Keratinocyte (primary cell): ENCODE measurements at regions not wholly inside any gene's neighbourhood (a gene's known extent, or its start where the extent isn't known, plus 50 kb on each side); places are given as distances from the start of the nearest gene placed in this dataset.

Experiments
- CTCF ChIP-seq, 3 experiments: IDR thresholded peaks in 1 of 3; conservative IDR thresholded peaks in 1 of 3; optimal IDR thresholded peaks in 1 of 3; 2 replicates in 2 of 3; 3 replicates in 1 of 3; pipeline versions ENCODE3 to v1.5.1; 2011; ENCODE audit warnings: low read length in 3 of 3, mild to moderate bottlenecking in 3 of 3, moderate library complexity in 2 of 3, control low read depth in 1 of 3, inconsistent platforms in 1 of 3; ENCODE audit not compliant: insufficient read depth in 2 of 3; ENCODE audit errors: extremely low read depth in 1 of 3
- EZH2 ChIP-seq: IDR thresholded peaks from one replicate; pipeline ENCODE4 v1.6.1; 2012; ENCODE audit warnings: inconsistent platforms, mild to moderate bottlenecking, low read length, moderate library complexity

GRCh38 chr2:16028644-16029043 lies 88.3 kb downstream of the MYCN start:
- TF ChIP-seq CTCF (optimal IDR thresholded peaks at IDR 0.05 in 1 of 3, IDR thresholded peaks at IDR 0.05 in 1 of 3, conservative IDR thresholded peaks at IDR 0.05 in 1 of 3; ENCODE audit: extremely low read depth in 1 of 3, insufficient read depth in 2 of 3, low read length in 3 of 3) (no peak), EZH2 (no peak)
